ENCODE measurements at regions not wholly inside any gene's neighbourhood (a gene's known extent, or its start where the extent isn't known, plus 50 kb on each side); places are given as distances from the start of the nearest gene placed in this dataset.

DNA sequence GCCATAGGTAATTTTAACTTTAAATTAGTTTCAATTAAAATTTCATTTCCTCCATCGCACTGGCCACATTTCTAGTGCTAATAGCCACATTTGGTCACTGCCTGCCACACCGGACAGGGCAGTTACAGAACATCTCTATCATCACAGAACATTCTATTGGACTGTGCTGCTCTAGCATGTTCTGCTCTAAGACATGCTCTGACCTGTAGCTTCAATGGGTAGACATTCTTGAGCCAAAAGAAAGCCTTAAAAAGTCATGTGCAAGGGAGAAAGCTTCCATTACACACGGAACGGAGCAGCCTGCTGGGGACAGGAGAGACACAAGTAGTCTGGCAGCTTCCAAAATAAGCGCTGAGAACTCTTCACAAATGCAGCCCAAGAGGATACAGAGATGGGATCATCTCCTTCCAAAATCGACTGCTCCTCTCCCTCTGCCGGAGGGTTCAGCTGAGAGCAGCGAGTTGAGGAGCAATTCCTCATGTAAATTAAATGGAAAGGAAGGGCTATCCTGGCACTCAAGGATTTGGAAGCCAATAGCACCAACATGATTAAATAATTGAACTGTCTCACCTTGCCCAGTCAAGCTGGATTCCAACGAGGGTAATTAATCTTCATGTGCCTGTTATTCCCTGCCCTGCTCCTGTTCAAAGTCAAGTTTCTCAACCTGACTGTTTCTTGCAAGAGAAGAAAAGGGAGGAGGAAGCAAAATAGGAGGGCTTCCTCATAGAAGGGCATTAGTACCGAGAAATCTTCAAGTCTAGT, 336.4 kb upstream of the NOCT start:
- Histone ChIP-seq H3K4me3 (replicated peaks in 1 of 3; ENCODE audit: insufficient read depth in 1 of 3, low read depth in 1 of 3, low read length in 3 of 3) (no peak overlapping the region), H3K27ac (ENCODE audit: insufficient read depth, low read depth, low read length) (no peak overlapping the region), H2AFZ (ENCODE audit: low read depth, low read length) (no peak overlapping the region), H3K9ac (replicated peaks; ENCODE audit: extremely low read depth, insufficient read depth, low read length) (no peak overlapping the region), H3K27me3 (ENCODE audit: control insufficient read depth in 2 of 2, insufficient read depth in 2 of 2, low read length in 2 of 2) (peaks cover 24 to 43% of the 10 kb centered on the region in 2 experiments), H3K79me2 (ENCODE audit: control insufficient read depth, insufficient read depth, low read length) (no peaks in the 10 kb centered on the region), H3K4me2 (ENCODE audit: insufficient read depth, low read length) (no peak overlapping the region), H3K36me3 (ENCODE audit: control insufficient read depth in 2 of 2, extremely low read depth in 1 of 2, insufficient read depth in 2 of 2, low read length in 2 of 2) (no peaks in the 10 kb centered on the region), H4K20me1 (replicated peaks; ENCODE audit: control insufficient read depth, extremely low read depth, insufficient read depth, low read length) (no peaks in the 10 kb centered on the region), H3K4me1 (ENCODE audit: control insufficient read depth, extremely low read depth, insufficient read depth, low read length) (no peaks in the 10 kb centered on the region), H3K9me3 (replicated peaks; ENCODE audit: control insufficient read depth, insufficient read depth, low read length) (no peaks in the 10 kb centered on the region), H3K9me1 (replicated peaks; ENCODE audit: control insufficient read depth, extremely low read depth, insufficient read depth, low read length) (no peaks in the 10 kb centered on the region)
- ChIA-PET POLR2A (no interaction called here), CTCF (interaction anchor here (2.4 to 4.8 kb wide), 4 partner anchors 192 to 1555 kb away, joined by 8 to 79 read pairs (median 23); no protein-coding TSS in a partner anchor)
- no TSS peak for BruUV-seq (replicated peaks)
- TF ChIP-seq EZH2 (IDR thresholded peaks at IDR 0.05; ENCODE audit: borderline replicate concordance, low read depth, low read length, severe bottlenecking) (no peak), POLR2A (IDR thresholded peaks at IDR 0.05; ENCODE audit: low read depth, low read length) (no peak), CTCF (IDR thresholded peaks at IDR 0.05; ENCODE audit: extremely low read depth in 1 of 2, insufficient read depth in 1 of 2, low read depth in 1 of 2, low read length in 2 of 2) (no peak), FOS (IDR thresholded peaks at IDR 0.05; ENCODE audit: borderline replicate concordance, insufficient read depth, low read length) (no peak), GATA2 (IDR thresholded peaks at IDR 0.05; ENCODE audit: insufficient read depth, insufficient read length, low read depth, low read length) (no peak), MYC (IDR thresholded peaks at IDR 0.05; ENCODE audit: low read depth, low read length) (no peak), POLR2AphosphoS5 (IDR thresholded peaks at IDR 0.05; ENCODE audit: insufficient read depth, low read depth, low read length) (no peak), MAX (IDR thresholded peaks at IDR 0.05; ENCODE audit: insufficient read depth, insufficient read length) (no peak), JUN (IDR thresholded peaks at IDR 0.05; ENCODE audit: borderline replicate concordance, insufficient read depth, insufficient read length, low read depth) (no peak)
- no peak for FAIRE-seq
- dilution Hi-C loops (cut with MboI; ENCODE audit: extremely low pct_ligation_motif_present, low sequenced_read_pairs) = no loop called here
- intact Hi-C loops (cut with micrococcal nuclease) = no loop called here
- DNase-seq (ENCODE audit: low read depth, low spot score) = no peak
